ENCODE measurements at regions not wholly inside any gene's neighbourhood (a gene's known extent, or its start where the extent isn't known, plus 50 kb on each side); places are given as distances from the start of the nearest gene placed in this dataset.

DNA sequence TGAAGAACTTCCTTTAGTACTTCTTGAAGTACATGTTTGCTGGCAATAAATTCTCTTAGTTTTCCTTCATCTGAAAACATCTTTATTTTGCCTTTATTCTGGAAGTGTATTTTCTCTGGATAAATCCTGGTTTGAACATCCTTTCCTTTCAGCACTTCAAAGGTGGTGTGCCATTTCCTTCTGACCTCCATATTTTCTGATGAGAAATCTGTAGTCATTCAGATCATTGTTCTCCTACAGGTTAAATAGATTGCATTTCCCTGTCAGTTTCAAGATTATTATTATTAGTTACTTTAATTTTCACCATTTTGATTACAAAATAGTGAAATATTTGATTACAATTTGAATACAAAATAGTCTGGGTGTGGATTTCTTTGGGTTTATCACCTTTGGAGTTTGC is 134.5 kb downstream of the CDH26 start:
- Histone ChIP-seq H3K4ac (replicated peaks; ENCODE audit: insufficient read length, low read depth, low read length) (no peak overlapping the region), H4K8ac (ENCODE audit: extremely low read depth, insufficient read depth, low read length) (no peak overlapping the region)
- no peak for FAIRE-seq

More for the DNA sequence above, 134.5 kb downstream of the CDH26 start:
- no peak overlapping the region for H3K23ac ChIP-seq (ENCODE audit: insufficient read length)
- no peaks in the 10 kb centered on the region for H3K79me1 ChIP-seq (ENCODE audit: low read depth, low read length)
- H2BK12ac ChIP-seq (ENCODE audit: low read depth, low read length), result no peak overlapping the region
- H4K20me1 ChIP-seq (replicated peaks in 1 of 2; ENCODE audit: control insufficient read depth in 1 of 2, insufficient read depth in 2 of 2, low read length in 2 of 2), result no peaks in the 10 kb centered on the region
- H3K4me2 ChIP-seq (ENCODE audit: insufficient read depth in 1 of 2, low read depth in 2 of 2, low read length in 2 of 2), result no peak overlapping the region
- H3K27ac ChIP-seq (ENCODE audit: low read depth, low read length), result no peak overlapping the region
- ChIA-PET POLR2A (ENCODE audit: partially characterized antibody) (no interaction called here), CTCF (ENCODE audit: partially characterized antibody) (no interaction called here)
- no peak overlapping the region for H3K18ac ChIP-seq (ENCODE audit: extremely low read depth, low read length)
- H2AFZ ChIP-seq (ENCODE audit: low read length), result no peak overlapping the region
- TF ChIP-seq, protein P1, sequence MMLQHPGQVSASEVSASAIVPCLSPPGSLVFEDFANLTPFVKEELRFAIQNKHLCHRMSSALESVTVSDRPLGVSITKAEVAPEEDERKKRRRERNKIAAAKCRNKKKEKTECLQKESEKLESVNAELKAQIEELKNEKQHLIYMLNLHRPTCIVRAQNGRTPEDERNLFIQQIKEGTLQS (IDR thresholded peaks at IDR 0.05; ENCODE audit: insufficient read depth, low read depth, low read length), result no peak
- TF ChIP-seq, protein P2, sequence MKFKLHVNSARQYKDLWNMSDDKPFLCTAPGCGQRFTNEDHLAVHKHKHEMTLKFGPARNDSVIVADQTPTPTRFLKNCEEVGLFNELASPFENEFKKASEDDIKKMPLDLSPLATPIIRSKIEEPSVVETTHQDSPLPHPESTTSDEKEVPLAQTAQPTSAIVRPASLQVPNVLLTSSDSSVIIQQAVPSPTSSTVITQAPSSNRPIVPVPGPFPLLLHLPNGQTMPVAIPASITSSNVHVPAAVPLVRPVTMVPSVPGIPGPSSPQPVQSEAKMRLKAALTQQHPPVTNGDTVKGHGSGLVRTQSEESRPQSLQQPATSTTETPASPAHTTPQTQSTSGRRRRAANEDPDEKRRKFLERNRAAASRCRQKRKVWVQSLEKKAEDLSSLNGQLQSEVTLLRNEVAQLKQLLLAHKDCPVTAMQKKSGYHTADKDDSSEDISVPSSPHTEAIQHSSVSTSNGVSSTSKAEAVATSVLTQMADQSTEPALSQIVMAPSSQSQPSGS (IDR thresholded peaks at IDR 0.05; ENCODE audit: low read length), result no peak
- no peak for TF ChIP-seq CREB1 (IDR thresholded peaks at IDR 0.05)
- TF ChIP-seq SP1 (IDR thresholded peaks at IDR 0.05; ENCODE audit: low read depth, low read length), result no peak
- TF ChIP-seq ASH2L (IDR thresholded peaks at IDR 0.05; ENCODE audit: low read length), result no peak
- no peak for TF ChIP-seq RFX5 (IDR thresholded peaks at IDR 0.05; ENCODE audit: borderline replicate concordance, low read depth, low read length)
- TF ChIP-seq SIX5 (IDR thresholded peaks at IDR 0.05; ENCODE audit: low read depth, low read length), result no peak
- TF ChIP-seq TBP (IDR thresholded peaks at IDR 0.05; ENCODE audit: low read depth, low read length), result no peak
- TF ChIP-seq JUN (IDR thresholded peaks at IDR 0.05; ENCODE audit: low read depth, low read length), result no peak
- no peak for TF ChIP-seq SIRT6 (IDR thresholded peaks at IDR 0.05; ENCODE audit: low read length)
- no peak for TF ChIP-seq POLR2AphosphoS5 (IDR thresholded peaks at IDR 0.05; ENCODE audit: low read depth, low read length)
- TF ChIP-seq GABPA (IDR thresholded peaks at IDR 0.05; ENCODE audit: borderline replicate concordance, insufficient read depth, low read length), result no peak
- no peak for TF ChIP-seq BCL11A (IDR thresholded peaks at IDR 0.05; ENCODE audit: low read depth in 2 of 2, low read length in 2 of 2)
- H3K4me3 ChIP-seq (ENCODE audit: extremely low read depth in 1 of 4, insufficient read depth in 2 of 4, low read depth in 3 of 4, low read length in 4 of 4), result no peak overlapping the region
- no peak overlapping the region for H4K5ac ChIP-seq (ENCODE audit: insufficient read length, low read depth, low read length)
- H4K91ac ChIP-seq (replicated peaks; ENCODE audit: insufficient read length, low read length), result no peak overlapping the region
- peaks cover 0 to 2% (median under 1%) of the 10 kb centered on the region in 4 experiments; a peak in 2 of 7 replicates for H3K27me3 ChIP-seq (replicated peaks in 1 of 4; ENCODE audit: control insufficient read depth in 3 of 4, extremely low read depth in 1 of 4, insufficient read depth in 3 of 4, low read length in 3 of 4)
- no peak overlapping the region for H2BK120ac ChIP-seq (replicated peaks; ENCODE audit: low read depth, low read length)
- no peaks in the 10 kb centered on the region for H3K79me2 ChIP-seq (ENCODE audit: control insufficient read depth in 1 of 2, insufficient read depth in 2 of 2, low read length in 2 of 2)
- H2AK5ac ChIP-seq (ENCODE audit: low read depth, low read length), result no peak overlapping the region
- H3K9me3 ChIP-seq (ENCODE audit: insufficient read depth in 2 of 2, low read depth in 1 of 2, low read length in 1 of 2), result peaks cover 14 to 36% of the 10 kb centered on the region in 2 experiments
- no peak overlapping the region for H3K56ac ChIP-seq (replicated peaks; ENCODE audit: insufficient read length, low read depth, low read length)
- no peak overlapping the region for H3K9ac ChIP-seq (replicated peaks in 1 of 4; ENCODE audit: extremely low read depth in 1 of 4, low read depth in 3 of 4, low read length in 3 of 4)
- no peak overlapping the region for H2BK20ac ChIP-seq (ENCODE audit: low read length)
- no peak overlapping the region for H2BK15ac ChIP-seq (ENCODE audit: low read length)
- no peak for DNase-seq (ENCODE audit: low read depth in 1 of 2, low spot score in 2 of 2)
- no peaks in the 10 kb centered on the region for H3K4me1 ChIP-seq (replicated peaks in 1 of 4; ENCODE audit: control insufficient read depth in 3 of 4, insufficient read depth in 4 of 4, low read length in 3 of 4)
- H2BK5ac ChIP-seq (ENCODE audit: low read depth, low read length), result no peak overlapping the region
- no peak overlapping the region for H3K14ac ChIP-seq (ENCODE audit: insufficient read length)
- H3K23me2 ChIP-seq (ENCODE audit: low read depth, low read length), result no peaks in the 10 kb centered on the region
- H3K36me3 ChIP-seq (ENCODE audit: control insufficient read depth in 2 of 4, insufficient read depth in 4 of 4, low read length in 3 of 4), result no peaks in the 10 kb centered on the region

Measured in H1 (cell line).